Smooth muscle cell (in vitro differentiated cells): ENCODE measurements at regions not wholly inside any gene's neighbourhood (a gene's known extent, or its start where the extent isn't known, plus 50 kb on each side); places are given as distances from the start of the nearest gene placed in this dataset.

Source experiments
- DNase-seq: peaks from one replicate; lab custom pipeline; 2025; ENCODE audit not compliant: unreplicated experiment; lab: John Stamatoyannopoulos, UW
- H2AFZ ChIP-seq: fragments of 200-600 bp; sonication (generic); 2 replicates; pipeline ENCODE4 v1.6.0; 2016; ENCODE audit warnings: antibody characterized with exemption, low read depth, mild to moderate bottlenecking
- H3F3A ChIP-seq: fragments of 200-600 bp; sonication (generic); 2 replicates; pipeline ENCODE4 v1.6.0; 2017; ENCODE audit warnings: antibody characterized with exemption, low read depth
- H3K27ac ChIP-seq: fragments of 200-600 bp; sonication (generic); 2 replicates; pipeline ENCODE4 v1.5.1; 2016; ENCODE audit warnings: low read depth, mild to moderate bottlenecking
- H3K27me3 ChIP-seq: fragments of 200-600 bp; sonication (generic); 2 replicates; pipeline ENCODE4 v1.6.1; 2016; ENCODE audit warnings: low read depth, mild to moderate bottlenecking
- H3K36me3 ChIP-seq: fragments of 200-600 bp; sonication (generic); 2 replicates; pipeline ENCODE4 v1.5.1; 2016; ENCODE audit warnings: low read depth
- H3K4me1 ChIP-seq: fragments of 200-600 bp; sonication (generic); 2 replicates; pipeline ENCODE4 v1.5.1; 2016; ENCODE audit warnings: low read depth
- H3K4me2 ChIP-seq: fragments of 200-600 bp; sonication (generic); 2 replicates; pipeline ENCODE4 v1.6.0; 2016; ENCODE audit warnings: mild to moderate bottlenecking
- H3K4me3 ChIP-seq: fragments of 200-600 bp; sonication (generic); 2 replicates; pipeline ENCODE4 v1.5.1; 2016; ENCODE audit warnings: mild to moderate bottlenecking
- H3K79me2 ChIP-seq: fragments of 200-600 bp; sonication (generic); 2 replicates; pipeline ENCODE4 v1.6.0; 2016; ENCODE audit warnings: low read depth, mild to moderate bottlenecking
- H3K9ac ChIP-seq: fragments of 200-600 bp; sonication (generic); 2 replicates; pipeline ENCODE4 v1.6.0; 2016; ENCODE audit warnings: low read depth
- H3K9me3 ChIP-seq: fragments of 200-600 bp; sonication (generic); replicated peaks from 2 replicates; pipeline ENCODE4 v1.5.1; 2016; ENCODE audit warnings: low read depth
- H4K20me1 ChIP-seq: fragments of 200-600 bp; sonication (generic); 2 replicates; pipeline ENCODE4 v1.6.0; 2016; ENCODE audit warnings: low read depth
- CTCF ChIP-seq: fragments of 200-600 bp; sonication (generic); IDR thresholded peaks from 2 replicates; pipeline ENCODE4 v1.5.1; 2017; ENCODE audit warnings: borderline replicate concordance, mild to moderate bottlenecking, antibody characterized with exemption; ENCODE audit not compliant: insufficient read depth, poor library complexity, severe bottlenecking
- WGBS: methylation state at CpG from one replicate; pipeline ENCODE4 v1.1.7; 2016; ENCODE audit warnings: low lambda C conversion rate; 5-methylcytosine and 5-hydroxymethylcytosine counted together

GRCh38 chr2:152890736-152891135 is 172.3 kb downstream of the ARL6IP6 start:
- H2AFZ ChIP-seq: no peak overlapping the region
- WGBS: 79% methylated on average over 2 of the region's 2 CpGs
- H3K36me3 ChIP-seq: no peaks in the 10 kb centered on the region
- no peak overlapping the region for H3K27ac ChIP-seq
- no peak overlapping the region for H3K4me3 ChIP-seq
- H3K4me2 ChIP-seq: no peak overlapping the region
- no peak for DNase-seq
- no peaks in the 10 kb centered on the region for H4K20me1 ChIP-seq
- H3K9me3 ChIP-seq: no peaks in the 10 kb centered on the region
- H3K79me2 ChIP-seq: no peaks in the 10 kb centered on the region
- TF ChIP-seq CTCF: no peak
- no peaks in the 10 kb centered on the region for H3F3A ChIP-seq
- H3K27me3 ChIP-seq: no peaks in the 10 kb centered on the region
- H3K9ac ChIP-seq: no peak overlapping the region
- H3K4me1 ChIP-seq: no peaks in the 10 kb centered on the region

DNA sequence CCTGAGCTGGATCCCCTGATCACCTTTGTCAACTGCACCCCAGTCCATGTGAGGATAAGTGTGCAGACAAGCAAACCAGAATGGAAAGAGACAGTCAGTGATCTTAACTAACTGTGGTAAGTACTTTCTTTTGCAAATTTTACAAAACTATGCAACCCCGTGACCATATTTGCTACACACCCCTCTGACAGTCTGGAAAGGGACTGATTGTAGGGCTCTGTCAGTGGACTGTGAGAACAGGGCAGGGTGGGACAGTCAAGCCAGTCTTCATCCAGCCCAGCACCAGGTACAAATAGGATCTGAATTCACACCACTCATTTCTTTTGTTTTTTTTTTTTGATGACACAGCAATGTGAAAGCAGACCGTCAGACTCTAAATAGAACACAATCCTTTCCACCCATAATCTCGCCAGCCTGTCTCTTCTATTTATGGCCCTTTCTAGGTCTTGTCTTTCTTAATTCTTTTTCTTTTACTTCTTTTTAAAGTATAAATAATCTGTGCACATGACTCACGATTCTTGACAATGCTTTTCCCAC is 165.6 kb downstream of the ARL6IP6 start:
- Histone ChIP-seq H3K4me3 (no peak overlapping the region), H3K9me3 (no peaks in the 10 kb centered on the region), H3K27ac (no peak overlapping the region), H3K79me2 (no peaks in the 10 kb centered on the region), H3K36me3 (no peaks in the 10 kb centered on the region), H3K27me3 (no peaks in the 10 kb centered on the region), H3F3A (no peaks in the 10 kb centered on the region), H3K4me1 (no peaks in the 10 kb centered on the region), H2AFZ (no peak overlapping the region), H3K9ac (no peak overlapping the region), H4K20me1 (no peaks in the 10 kb centered on the region), H3K4me2 (no peak overlapping the region)
- no peak for TF ChIP-seq CTCF
- no peak for DNase-seq
- WGBS: 70% methylated on average over 4 of the region's 4 CpGs

- no peaks in the 10 kb centered on the region for H3K9me3 ChIP-seq
- H3K36me3 ChIP-seq: no peaks in the 10 kb centered on the region
- no peak for DNase-seq
- H2AFZ ChIP-seq: no peak overlapping the region
- H3F3A ChIP-seq: no peaks in the 10 kb centered on the region
- H3K27me3 ChIP-seq: no peaks in the 10 kb centered on the region
- no peak overlapping the region for H3K27ac ChIP-seq
- H3K4me1 ChIP-seq: no peaks in the 10 kb centered on the region
- no peak overlapping the region for H3K4me2 ChIP-seq
- no peak for TF ChIP-seq CTCF
- H3K4me3 ChIP-seq: no peak overlapping the region
- no peaks in the 10 kb centered on the region for H4K20me1 ChIP-seq
- no peak overlapping the region for H3K9ac ChIP-seq
- H3K79me2 ChIP-seq: no peaks in the 10 kb centered on the region
These were observed 163.1 kb downstream of the ARL6IP6 start for GRCh38 chr2:152881527-152881926.

DNA sequence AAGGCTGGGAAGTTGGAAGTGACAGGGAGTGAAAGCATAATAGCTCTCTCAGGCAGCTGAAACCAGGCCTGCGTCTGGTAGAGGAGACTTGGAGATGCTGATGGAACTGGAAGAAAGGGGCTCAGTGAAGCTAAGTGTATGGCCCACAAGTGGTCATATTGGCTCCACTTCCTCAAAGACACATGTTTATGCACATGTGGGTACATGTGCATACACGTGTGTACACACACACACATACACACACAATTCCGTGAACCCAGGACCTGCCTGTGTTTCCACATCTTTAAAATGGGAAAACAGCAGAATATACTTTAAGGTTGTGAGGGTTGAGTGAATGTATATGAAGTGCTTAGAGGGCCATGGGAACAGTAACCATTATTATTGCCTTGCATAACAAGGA is 160.9 kb downstream of the ARL6IP6 start:
- Histone ChIP-seq H2AFZ (no peak overlapping the region), H3K4me2 (no peak overlapping the region), H3K4me3 (no peak overlapping the region), H4K20me1 (no peaks in the 10 kb centered on the region), H3K27ac (no peak overlapping the region), H3K4me1 (no peaks in the 10 kb centered on the region), H3K79me2 (no peaks in the 10 kb centered on the region), H3K9me3 (no peaks in the 10 kb centered on the region), H3K27me3 (no peaks in the 10 kb centered on the region), H3F3A (no peaks in the 10 kb centered on the region), H3K36me3 (no peaks in the 10 kb centered on the region), H3K9ac (no peak overlapping the region)
- no peak for DNase-seq
- WGBS: 95% methylated on average over 3 of the region's 3 CpGs
- TF ChIP-seq CTCF: no peak
